T-helper 2 cell (primary cell): ENCODE measurements at regions not wholly inside any gene's neighbourhood (a gene's known extent, or its start where the extent isn't known, plus 50 kb on each side); places are given as distances from the start of the nearest gene placed in this dataset.

Experiments
- DNase-seq, 5 experiments: peaks; one replicate each; pipeline versions ENCODE4 v3.0.0 to v3.0.0-alpha.2; 2012 to 2022

GRCh38 chr9:79362100-79363081, 209.4 kb upstream of the TLE4 start:
- no peak for DNase-seq

DNA sequence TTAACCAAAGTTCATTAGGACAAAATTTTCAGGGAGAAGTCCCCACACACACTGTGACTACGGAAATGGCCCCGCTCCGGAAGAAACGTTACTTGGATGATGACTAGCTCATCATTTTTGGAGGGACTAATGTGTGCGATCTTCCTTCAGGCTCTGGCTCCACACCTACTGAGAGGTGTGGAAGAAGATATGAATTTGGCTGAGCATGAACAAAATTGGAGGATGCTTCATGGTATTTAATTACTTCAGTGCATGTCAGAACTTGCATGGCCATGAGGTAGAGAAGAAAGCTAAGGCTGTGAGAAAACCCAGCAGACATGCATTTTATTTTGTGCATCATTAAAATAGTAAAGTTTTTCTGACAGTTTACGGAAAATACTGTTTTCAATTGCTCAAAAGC, 202.1 kb upstream of the TLE4 start:
- no peak for DNase-seq

DNA sequence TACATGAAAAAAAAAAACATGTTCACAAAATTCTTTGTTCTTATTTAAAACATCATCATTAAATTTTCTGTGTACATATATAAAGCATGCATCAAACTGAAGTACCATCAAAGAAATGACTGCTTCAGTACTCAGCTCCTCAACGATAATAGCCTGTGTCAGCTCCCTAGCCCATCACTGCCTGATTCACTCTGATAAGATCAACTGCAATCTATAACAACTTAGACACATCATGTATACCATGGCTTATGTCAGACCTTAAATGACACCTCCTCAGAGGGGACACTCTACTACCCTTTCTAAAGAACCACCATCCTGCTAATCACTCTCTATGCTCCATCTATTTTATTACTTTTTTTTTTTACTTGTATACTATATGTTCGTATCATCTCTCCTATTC, 200.5 kb upstream of the TLE4 start:
- DNase-seq, result no peak

- no peak for DNase-seq
These were observed 199.7 kb upstream of the TLE4 start for GRCh38 chr9:79371948-79372555.

GRCh38 chr9:79377339-79377855, 194.4 kb upstream of the TLE4 start:
- DNase-seq, result no peak

DNA sequence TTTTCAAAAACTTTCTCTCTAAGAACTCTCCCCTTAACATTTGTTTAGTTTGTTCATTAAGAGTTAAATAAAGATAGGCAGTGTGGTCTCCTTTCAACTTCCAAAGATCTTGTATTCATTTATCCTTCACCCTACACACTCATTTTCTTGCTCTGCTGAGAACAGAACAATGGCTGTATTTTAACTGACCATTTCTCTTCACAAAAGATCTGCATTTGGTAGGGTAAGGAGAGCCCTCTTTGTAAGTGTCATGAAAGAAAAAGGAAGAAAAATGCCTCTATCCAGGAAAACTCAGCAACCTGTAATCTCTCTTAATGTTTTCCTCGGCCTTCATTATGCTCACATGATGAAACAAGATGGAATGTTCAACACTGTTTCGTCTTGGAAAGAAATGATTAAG, 193.7 kb upstream of the TLE4 start:
- no peak for DNase-seq

DNA sequence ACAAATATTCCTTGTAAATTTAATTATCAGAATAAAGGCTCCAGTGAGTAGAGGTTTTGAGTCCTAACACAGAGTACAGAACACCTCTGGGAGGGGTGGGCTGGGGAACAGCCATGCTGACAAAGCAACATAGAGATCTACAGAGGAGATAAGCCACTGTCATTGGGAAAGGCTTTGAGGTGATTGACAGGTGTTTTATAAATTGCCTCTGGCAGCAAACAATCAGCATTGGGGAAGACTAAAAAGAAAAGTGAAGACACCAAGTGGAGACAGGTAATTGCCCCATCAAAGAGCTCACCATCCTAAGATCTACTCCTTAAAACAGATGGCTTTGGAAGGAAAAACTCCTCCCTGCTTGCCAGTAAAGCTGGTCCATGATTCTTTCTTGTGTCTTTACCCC, 189.7 kb upstream of the TLE4 start:
- no peak for DNase-seq

- DNase-seq, result no peak
These were observed 189.3 kb upstream of the TLE4 start for GRCh38 chr9:79382458-79382857.

DNA sequence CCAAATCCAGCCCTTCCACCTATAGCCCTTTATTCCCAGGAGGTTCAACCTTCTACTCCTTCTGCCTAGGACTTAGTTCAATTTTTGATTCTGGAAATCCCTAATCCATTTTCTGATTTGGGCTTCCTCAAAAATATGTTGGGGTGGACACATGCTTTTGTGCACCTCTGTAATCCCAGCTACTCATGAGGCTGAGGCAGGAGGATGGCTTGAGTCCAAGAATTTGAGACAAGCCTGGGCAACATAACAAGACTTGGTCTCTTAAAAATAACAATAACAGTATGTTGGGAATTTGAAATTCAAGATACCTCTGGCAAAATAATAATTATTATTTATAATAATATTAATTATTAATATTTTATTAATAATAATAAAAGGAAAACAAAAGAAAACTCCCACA, 188.7 kb upstream of the TLE4 start:
- DNase-seq, result no peak

DNA sequence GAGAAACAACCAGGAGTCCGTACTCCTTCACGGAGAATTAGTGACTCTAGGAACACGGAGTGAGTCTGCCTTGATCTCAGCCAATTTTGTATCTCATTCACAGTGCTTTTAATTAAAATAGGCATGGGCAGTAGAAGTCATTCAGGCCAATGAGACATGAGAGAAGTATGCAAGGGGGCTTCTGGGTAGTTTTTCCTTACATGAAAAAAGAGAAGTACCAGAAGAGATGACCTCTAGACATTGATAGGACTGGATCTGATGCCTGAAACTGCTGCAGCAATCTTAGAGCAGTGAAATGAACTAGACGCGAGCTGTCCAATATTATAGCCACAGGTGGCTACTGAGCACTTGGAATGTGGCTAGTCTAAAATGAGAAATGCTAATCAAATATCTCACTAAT, 187.7 kb upstream of the TLE4 start:
- no peak for DNase-seq

GRCh38 chr9:79384501-79384900, 187.3 kb upstream of the TLE4 start:
- no peak for DNase-seq

GRCh38 chr9:79387101-79387835, 184.5 kb upstream of the TLE4 start:
- DNase-seq, result no peak

GRCh38 chr9:79390077-79390698, 181.6 kb upstream of the TLE4 start:
- DNase-seq, result no peak

GRCh38 chr9:79390781-79391770, 180.7 kb upstream of the TLE4 start:
- DNase-seq, result no peak

- DNase-seq, result no peak
These were observed 176.5 kb upstream of the TLE4 start for GRCh38 chr9:79395228-79395627.

DNA sequence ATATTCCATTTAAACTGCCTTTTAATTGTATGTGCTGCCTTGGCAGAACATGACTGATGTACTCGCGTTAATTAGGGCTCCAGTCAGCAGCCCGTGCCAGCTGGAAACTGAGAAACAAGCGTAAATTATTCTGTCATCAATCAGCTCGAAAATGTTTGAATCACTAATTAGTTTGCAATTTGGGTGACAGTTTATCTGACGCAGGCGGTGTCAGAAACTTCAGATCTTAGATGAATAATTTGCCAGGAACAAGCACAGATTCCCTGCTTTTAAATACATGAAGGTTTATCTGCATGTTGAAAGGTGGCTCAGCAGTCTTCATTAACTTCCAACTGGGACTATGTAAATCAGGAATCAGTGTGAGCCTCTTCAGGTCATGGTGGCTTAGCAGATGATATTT, 176.0 kb upstream of the TLE4 start:
- DNase-seq, result no peak

DNA sequence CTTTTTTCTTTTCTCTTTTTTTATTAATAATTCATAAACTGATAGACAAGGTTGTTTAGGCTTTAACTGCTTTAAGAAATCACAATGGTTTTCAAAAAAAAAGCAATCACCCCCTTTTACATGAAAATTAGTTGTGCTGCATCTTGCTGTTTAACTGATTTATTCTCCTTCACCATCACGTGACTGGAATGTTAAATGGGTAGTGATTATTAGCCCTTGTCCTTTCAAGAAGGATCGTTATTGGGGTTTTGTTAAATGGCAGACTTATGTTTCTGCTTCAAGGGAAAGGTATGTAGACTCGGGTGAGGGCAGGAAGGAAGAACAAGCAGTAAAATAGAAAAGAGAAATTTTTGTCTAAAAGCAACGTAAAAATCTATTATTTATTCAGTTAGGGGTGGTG, 175.6 kb upstream of the TLE4 start:
- DNase-seq, result no peak

- peak in 1 of 5 experiments; percentile 4 for DNase-seq
These were observed 168.3 kb upstream of the TLE4 start for GRCh38 chr9:79403495-79403894.

DNA sequence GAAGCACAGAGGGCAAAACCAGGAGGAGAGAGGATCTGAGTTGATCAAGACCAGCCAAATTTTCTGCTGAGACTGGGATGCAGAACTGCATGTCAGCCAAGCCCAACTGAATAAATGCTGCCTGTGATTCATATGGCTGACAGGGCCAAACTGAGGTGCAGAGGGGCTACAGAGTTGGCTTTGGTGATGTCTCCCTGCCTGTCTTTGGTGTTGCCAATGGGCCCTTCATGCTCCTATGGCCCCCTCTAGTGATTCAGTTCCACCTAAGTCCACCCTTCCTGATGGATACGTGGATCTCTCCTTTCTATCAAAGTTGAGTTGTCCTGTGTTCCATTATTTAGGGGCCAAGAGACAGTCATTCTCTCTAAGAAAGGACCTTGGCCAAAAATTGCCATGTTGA, 163.6 kb upstream of the TLE4 start:
- DNase-seq, result no peak

- no peak for DNase-seq
These were observed 163.1 kb upstream of the TLE4 start for GRCh38 chr9:79408617-79409016.

GRCh38 chr9:79409182-79409823, 162.5 kb upstream of the TLE4 start:
- DNase-seq, result no peak
